HepG2 (cell line): ENCODE measurements at regions not wholly inside any gene's neighbourhood (a gene's known extent, or its start where the extent isn't known, plus 50 kb on each side); places are given as distances from the start of the nearest gene placed in this dataset.

ENCODE experiments used
- ATAC-seq: fragments of 200-7000 bp; cut with Tn5 transposase; 3 replicates; pipeline ENCODE4 v1.9.1; 2020; ENCODE audit warnings: mild to moderate bottlenecking, moderate library complexity
- BruUV-seq: library from RNA; stranded (reverse); fragments of 400-500 nt; replicated peaks from 2 replicates; lab custom pipeline; 2021; lab: Mats Ljungman, UMichigan
- CTCF ChIA-PET: fragments of 300-600 bp; formaldehyde crosslinking; extraction: SDS; loops from one replicate; lab custom pipeline; 2021; ENCODE audit warnings: low total read pairs, inconsistent platforms, low intra/inter-chr PET ratio; lab: Yijun Ruan, JAX
- POLR2A ChIA-PET: fragments of 350-600 bp; sonication (Branson Sonifier 250); formaldehyde crosslinking; loops from one replicate; lab custom pipeline; 2020; ENCODE audit warnings: antibody characterized with exemption, inconsistent platforms; lab: Yijun Ruan, JAX
- DNase-seq: peaks from one replicate; pipeline ENCODE4 v3.0.0-alpha.2; 2015; ENCODE audit warnings: low spot score
- FAIRE-seq: peaks from 3 replicates; lab custom pipeline; 2011; peaks lifted over from hg19 to GRCh38; lab: Jason Lieb, UNC
- H2AFZ ChIP-seq: one replicate; pipeline ENCODE4 v1.6.1; 2011; ENCODE audit warnings: low read length, inconsistent platforms
- H3K27ac ChIP-seq: fragments of 300-600 bp; 3 replicates; pipeline ENCODE4 v1.8.0; 2011; ENCODE audit warnings: mixed run types, mild to moderate bottlenecking, mixed read lengths, low read length, inconsistent platforms; ENCODE audit not compliant: insufficient read depth; ENCODE audit errors: extremely low read length
- H3K27me3 ChIP-seq, 2 experiments: fragments of 200-600 bp in 1 of 2; 2 replicates in 1 of 2; 3 replicates in 1 of 2; pipeline versions ENCODE4 v1.6.0 to v1.8.0; 2011; ENCODE audit warnings: low read length in 2 of 2, mild to moderate bottlenecking in 2 of 2, moderate library complexity in 2 of 2, inconsistent platforms in 1 of 2; ENCODE audit not compliant: insufficient read depth in 2 of 2, control insufficient read depth in 1 of 2
- H3K36me3 ChIP-seq, 2 experiments: fragments of 200-600 bp in 1 of 2; replicated peaks in 1 of 2; 2 replicates in 1 of 2; 3 replicates in 1 of 2; pipeline versions ENCODE4 v1.5.1 to v1.8.0; 2011; ENCODE audit warnings: low read length in 2 of 2, inconsistent platforms in 1 of 2; ENCODE audit not compliant: insufficient read depth in 2 of 2, control insufficient read depth in 1 of 2
- H3K4me1 ChIP-seq: 2 replicates; pipeline ENCODE4 v1.5.1; 2012; ENCODE audit warnings: low read length, inconsistent platforms; ENCODE audit not compliant: insufficient read depth
- H3K4me2 ChIP-seq: 2 replicates; pipeline ENCODE4 v1.6.0; 2011; ENCODE audit warnings: low read depth, low read length, inconsistent platforms
- H3K4me3 ChIP-seq, 3 experiments: fragments of 200-600 bp in 1 of 3; sonication (generic), shearing (Covaris generic) in 1 of 3; replicated peaks in 1 of 3; 2 replicates each; pipeline ENCODE4 v1.5.1; 2011 to 2016; ENCODE audit warnings: low read length in 3 of 3, inconsistent platforms in 2 of 3, low read depth in 2 of 3, mild to moderate bottlenecking in 2 of 3, control low read depth in 1 of 3, mixed read lengths in 1 of 3; ENCODE audit not compliant: insufficient read depth in 1 of 3
- H3K79me2 ChIP-seq: one replicate; pipeline ENCODE4 v1.6.1; 2011; ENCODE audit warnings: low read length, inconsistent platforms; ENCODE audit not compliant: insufficient read depth
- H3K9ac ChIP-seq: 2 replicates; pipeline ENCODE4 v1.6.0; 2011; ENCODE audit warnings: mild to moderate bottlenecking, low read depth, low read length, inconsistent platforms; ENCODE audit not compliant: insufficient read depth
- H3K9me3 ChIP-seq: 2 replicates; pipeline ENCODE4 v1.5.1; 2012; ENCODE audit warnings: mild to moderate bottlenecking, low read length
- H4K20me1 ChIP-seq: 2 replicates; pipeline ENCODE4 v1.6.0; 2011; ENCODE audit warnings: inconsistent platforms, mild to moderate bottlenecking, low read length, moderate library complexity; ENCODE audit not compliant: insufficient read depth
- BCLAF1 ChIP-seq: fragments of 450-650 bp; IDR thresholded peaks from 2 replicates; pipeline ENCODE4 v1.6.1; 2017; ENCODE audit warnings: mild to moderate bottlenecking
- DR1 ChIP-seq: sonication (generic); formaldehyde crosslinking; IDR thresholded peaks from 2 replicates; pipeline ENCODE4 v1.8.0; 2021; ENCODE audit warnings: mild to moderate bottlenecking, missing genetic modification reagents, inconsistent platforms
- GATAD2A ChIP-seq: IDR thresholded peaks from 2 replicates; pipeline ENCODE4 v1.6.1; 2016
- MIER3 ChIP-seq: IDR thresholded peaks from 2 replicates; pipeline ENCODE4 v1.6.1; 2016; ENCODE audit warnings: missing compliant biosample characterization, borderline replicate concordance
- MTF2 ChIP-seq: sonication (generic); formaldehyde crosslinking; IDR thresholded peaks from 2 replicates; pipeline ENCODE4 v1.5.0; 2020; ENCODE audit warnings: missing genetic modification reagents, borderline replicate concordance
- RFX1 ChIP-seq: fragments of 450-650 bp; IDR thresholded peaks from 2 replicates; pipeline ENCODE4 v1.6.1; 2017
- STAG1 ChIP-seq: sonication (generic); formaldehyde crosslinking; IDR thresholded peaks from 2 replicates; pipeline ENCODE4 v1.4.0; 2020; ENCODE audit warnings: missing genetic modification reagents
- TCF7L2 ChIP-seq: IDR thresholded peaks from 2 replicates; pipeline ENCODE4 v1.6.1; 2011; ENCODE audit warnings: mild to moderate bottlenecking, low read depth, low read length, moderate library complexity
- ZNF225 ChIP-seq: sonication (generic); formaldehyde crosslinking; IDR thresholded peaks from 2 replicates; pipeline ENCODE4 v1.4.0; 2020; ENCODE audit warnings: mild to moderate bottlenecking, missing genetic modification reagents
- ZNF713 ChIP-seq: sonication (generic); formaldehyde crosslinking; IDR thresholded peaks from 2 replicates; pipeline ENCODE4 v1.4.0; 2020; ENCODE audit warnings: mild to moderate bottlenecking, missing genetic modification reagents
- ZNF747 ChIP-seq: sonication (generic); formaldehyde crosslinking; IDR thresholded peaks from 2 replicates; pipeline ENCODE4 v1.8.1; 2023; ENCODE audit warnings: missing genetic modification reagents, mild to moderate bottlenecking, borderline replicate concordance
- WGBS: methylation state at CpG from one replicate; pipeline ENCODE4 v1.1.6; 2017; ENCODE audit warnings: low lambda C conversion rate; 5-methylcytosine and 5-hydroxymethylcytosine counted together
- in situ Hi-C: cut with HindIII; loops from 2 replicates; pipeline ENCODE4 v1.10.0; 2017; ENCODE audit warnings: low pct_unique_long_range_greater_than_20kb; ENCODE audit not compliant: extremely low pct_ligation_motif_present
- intact Hi-C: fragments of 100-400 bp; cut with micrococcal nuclease; formaldehyde crosslinking; loops from one replicate; pipeline ENCODE4 v1.10.0; 2022; ENCODE audit not compliant: unreplicated experiment
- TF ChIP-seq, protein P1 (sequence below): sonication (generic); formaldehyde crosslinking; IDR thresholded peaks from 2 replicates; pipeline ENCODE4 v1.4.0; 2020; ENCODE audit warnings: mild to moderate bottlenecking, missing genetic modification reagents
- TF ChIP-seq, protein P2 (sequence below): IDR thresholded peaks from 2 replicates; pipeline ENCODE4 v1.6.1; 2016; ENCODE audit warnings: mild to moderate bottlenecking

- TF ChIP-seq, protein P1, sequence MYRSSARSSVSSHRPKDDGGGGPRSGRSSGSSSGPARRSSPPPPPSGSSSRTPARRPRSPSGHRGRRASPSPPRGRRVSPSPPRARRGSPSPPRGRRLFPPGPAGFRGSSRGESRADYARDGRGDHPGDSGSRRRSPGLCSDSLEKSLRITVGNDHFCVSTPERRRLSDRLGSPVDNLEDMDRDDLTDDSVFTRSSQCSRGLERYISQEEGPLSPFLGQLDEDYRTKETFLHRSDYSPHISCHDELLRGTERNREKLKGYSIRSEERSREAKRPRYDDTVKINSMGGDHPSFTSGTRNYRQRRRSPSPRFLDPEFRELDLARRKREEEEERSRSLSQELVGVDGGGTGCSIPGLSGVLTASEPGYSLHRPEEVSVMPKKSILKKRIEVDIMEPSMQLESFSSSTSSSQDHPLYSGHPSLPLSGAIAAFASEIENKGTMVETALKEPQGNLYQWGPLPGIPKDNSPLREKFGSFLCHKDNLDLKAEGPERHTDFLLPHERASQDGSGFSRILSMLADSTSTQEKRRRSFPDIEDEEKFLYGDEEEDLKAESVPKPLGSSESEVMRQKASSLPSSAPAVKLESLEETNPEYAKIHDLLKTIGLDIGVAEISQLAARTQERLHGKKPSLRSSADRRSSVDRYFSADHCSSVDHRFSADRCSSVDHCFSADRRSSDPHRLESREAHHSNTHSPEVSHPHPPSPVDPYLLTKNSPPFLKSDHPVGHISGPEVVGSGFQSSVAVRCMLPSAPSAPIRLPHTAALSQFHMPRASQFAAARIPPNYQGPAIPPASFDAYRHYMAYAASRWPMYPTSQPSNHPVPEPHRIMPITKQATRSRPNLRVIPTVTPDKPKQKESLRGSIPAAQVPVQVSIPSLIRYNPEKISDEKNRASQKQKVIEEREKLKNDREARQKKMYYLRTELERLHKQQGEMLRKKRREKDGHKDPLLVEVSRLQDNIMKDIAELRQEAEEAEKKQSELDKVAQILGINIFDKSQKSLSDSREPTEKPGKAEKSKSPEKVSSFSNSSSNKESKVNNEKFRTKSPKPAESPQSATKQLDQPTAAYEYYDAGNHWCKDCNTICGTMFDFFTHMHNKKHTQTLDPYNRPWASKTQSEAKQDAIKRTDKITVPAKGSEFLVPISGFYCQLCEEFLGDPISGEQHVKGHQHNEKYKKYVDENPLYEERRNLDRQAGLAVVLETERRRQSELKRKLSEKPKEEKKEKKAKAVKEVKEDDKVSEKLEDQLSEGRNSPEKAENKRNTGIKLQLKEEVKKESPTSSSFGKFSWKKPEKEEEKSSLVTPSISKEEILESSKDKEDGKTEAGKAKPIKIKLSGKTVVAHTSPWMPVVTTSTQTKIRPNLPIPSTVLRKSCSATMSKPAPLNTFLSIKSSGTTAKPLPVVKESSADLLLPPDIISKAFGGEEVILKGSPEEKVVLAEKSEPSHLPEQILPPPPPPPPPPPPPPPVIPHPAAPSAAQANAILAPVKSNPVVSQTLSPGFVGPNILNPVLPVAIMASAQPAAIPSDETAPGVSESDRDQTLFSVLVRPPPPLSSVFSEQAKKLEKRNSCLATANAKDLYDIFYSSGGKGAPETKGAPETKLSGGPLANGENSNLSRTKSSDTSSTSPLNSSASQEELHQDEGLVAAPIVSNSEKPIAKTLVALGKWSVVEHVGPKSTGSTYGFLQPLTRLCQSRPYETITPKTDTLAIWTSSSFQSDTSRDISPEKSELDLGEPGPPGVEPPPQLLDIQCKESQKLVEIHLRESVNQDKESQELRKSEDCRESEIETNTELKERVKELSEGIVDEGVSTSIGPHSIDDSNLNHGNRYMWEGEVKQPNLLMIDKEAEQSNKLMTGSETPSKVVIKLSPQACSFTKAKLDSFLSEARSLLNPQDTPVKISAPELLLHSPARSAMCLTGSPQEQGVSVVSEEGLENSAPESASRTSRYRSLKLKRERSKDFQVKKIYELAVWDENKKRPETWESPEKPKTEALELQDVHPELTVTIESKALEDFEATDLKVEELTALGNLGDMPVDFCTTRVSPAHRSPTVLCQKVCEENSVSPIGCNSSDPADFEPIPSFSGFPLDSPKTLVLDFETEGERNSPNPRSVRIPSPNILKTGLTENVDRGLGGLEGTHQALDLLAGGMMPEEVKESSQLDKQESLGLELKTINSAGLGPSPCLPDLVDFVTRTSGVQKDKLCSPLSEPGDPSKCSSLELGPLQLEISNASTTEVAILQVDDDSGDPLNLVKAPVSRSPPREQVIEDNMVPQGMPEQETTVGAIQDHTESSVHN (CRISPR knock-in tag): no peak
- TF ChIP-seq RFX1: no peak
Observed at GRCh38 chr15:93266291-93266690, 177.3 kb upstream of the RGMA start (continued).

GRCh38 chr15:93265111-93265556, 176.1 kb upstream of the RGMA start:
- no peaks in the 10 kb centered on the region for H4K20me1 ChIP-seq
- no peak overlapping the region for H3K4me3 ChIP-seq
- intact Hi-C loops: no loop called here
- POLR2A ChIA-PET: no interaction called here
- CTCF ChIA-PET: no interaction called here
- H3K36me3 ChIP-seq: no peaks in the 10 kb centered on the region
- BruUV-seq: no TSS peak
- no peak overlapping the region for H3K9ac ChIP-seq
- no peaks in the 10 kb centered on the region for H3K4me1 ChIP-seq
- FAIRE-seq (no peak), ATAC-seq (no peak), DNase-seq (peak; percentile 3)
- peaks cover 0 to 20% of the 10 kb centered on the region in 2 experiments; a peak in 4 of 5 replicates for H3K27me3 ChIP-seq
- H3K27ac ChIP-seq: no peak overlapping the region
- no peak overlapping the region for H3K4me2 ChIP-seq
- 58% methylated on average over 7 of the region's 7 CpGs for whole genome bisulfite sequencing
- no peaks in the 10 kb centered on the region for H3K9me3 ChIP-seq
- in situ Hi-C loops: no loop called here
- H3K79me2 ChIP-seq: no peaks in the 10 kb centered on the region
- no peak overlapping the region for H2AFZ ChIP-seq
- TF ChIP-seq ZNF713 (CRISPR knock-in tag): no peak
- TF ChIP-seq ZNF225 (CRISPR knock-in tag): no peak
- TF ChIP-seq GATAD2A (CRISPR knock-in tag): no peak
- no peak for TF ChIP-seq TCF7L2
- TF ChIP-seq MIER3 (CRISPR knock-in tag): no peak
- no peak for TF ChIP-seq STAG1 (CRISPR knock-in tag)
- TF ChIP-seq, protein P2, sequence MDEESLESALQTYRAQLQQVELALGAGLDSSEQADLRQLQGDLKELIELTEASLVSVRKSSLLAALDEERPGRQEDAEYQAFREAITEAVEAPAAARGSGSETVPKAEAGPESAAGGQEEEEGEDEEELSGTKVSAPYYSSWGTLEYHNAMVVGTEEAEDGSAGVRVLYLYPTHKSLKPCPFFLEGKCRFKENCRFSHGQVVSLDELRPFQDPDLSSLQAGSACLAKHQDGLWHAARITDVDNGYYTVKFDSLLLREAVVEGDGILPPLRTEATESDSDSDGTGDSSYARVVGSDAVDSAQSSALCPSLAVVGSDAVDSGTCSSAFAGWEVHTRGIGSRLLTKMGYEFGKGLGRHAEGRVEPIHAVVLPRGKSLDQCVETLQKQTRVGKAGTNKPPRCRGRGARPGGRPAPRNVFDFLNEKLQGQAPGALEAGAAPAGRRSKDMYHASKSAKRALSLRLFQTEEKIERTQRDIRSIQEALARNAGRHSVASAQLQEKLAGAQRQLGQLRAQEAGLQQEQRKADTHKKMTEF (CRISPR knock-in tag): no peak
- TF ChIP-seq MTF2 (CRISPR knock-in tag): no peak
- no peak for TF ChIP-seq BCLAF1
- no peak for TF ChIP-seq ZNF747
- no peak for TF ChIP-seq DR1 (CRISPR knock-in tag)
